Keratinocyte (primary cell): ENCODE measurements at regions not wholly inside any gene's neighbourhood (a gene's known extent, or its start where the extent isn't known, plus 50 kb on each side); places are given as distances from the start of the nearest gene placed in this dataset.

ENCODE experiments used
- EZH2 ChIP-seq: IDR thresholded peaks from one replicate; pipeline ENCODE4 v1.6.1; 2012; ENCODE audit warnings: inconsistent platforms, mild to moderate bottlenecking, low read length, moderate library complexity
- TF ChIP-seq, protein P1 (sequence below), 3 experiments: IDR thresholded peaks in 1 of 3; conservative IDR thresholded peaks in 1 of 3; optimal IDR thresholded peaks in 1 of 3; 2 replicates in 2 of 3; 3 replicates in 1 of 3; pipeline versions ENCODE3 to v1.5.1; 2011; ENCODE audit warnings: low read length in 3 of 3, mild to moderate bottlenecking in 3 of 3, moderate library complexity in 2 of 3, control low read depth in 1 of 3, inconsistent platforms in 1 of 3; ENCODE audit not compliant: insufficient read depth in 2 of 3; ENCODE audit errors: extremely low read depth in 1 of 3

DNA sequence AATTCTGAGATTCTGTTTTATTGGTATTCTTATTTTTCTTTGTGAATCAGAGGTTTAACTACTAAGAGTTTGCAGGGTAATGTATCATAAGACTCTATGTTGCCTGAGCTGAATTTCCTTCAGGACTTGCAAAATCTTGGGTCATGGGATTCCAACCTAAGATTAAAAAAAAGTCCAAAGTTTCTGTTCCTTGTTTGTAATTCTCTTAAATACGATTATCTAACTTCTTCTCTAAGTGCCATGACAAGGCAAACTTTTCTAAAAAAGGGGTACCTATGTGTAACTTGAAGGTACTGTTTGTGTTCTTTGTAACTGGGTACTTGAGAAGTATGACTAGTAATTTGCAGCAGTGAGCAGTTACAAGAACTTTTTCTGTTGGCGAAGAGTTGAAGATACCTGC lies 181.3 kb upstream of the ZEB2 start:
- TF ChIP-seq, protein P1, sequence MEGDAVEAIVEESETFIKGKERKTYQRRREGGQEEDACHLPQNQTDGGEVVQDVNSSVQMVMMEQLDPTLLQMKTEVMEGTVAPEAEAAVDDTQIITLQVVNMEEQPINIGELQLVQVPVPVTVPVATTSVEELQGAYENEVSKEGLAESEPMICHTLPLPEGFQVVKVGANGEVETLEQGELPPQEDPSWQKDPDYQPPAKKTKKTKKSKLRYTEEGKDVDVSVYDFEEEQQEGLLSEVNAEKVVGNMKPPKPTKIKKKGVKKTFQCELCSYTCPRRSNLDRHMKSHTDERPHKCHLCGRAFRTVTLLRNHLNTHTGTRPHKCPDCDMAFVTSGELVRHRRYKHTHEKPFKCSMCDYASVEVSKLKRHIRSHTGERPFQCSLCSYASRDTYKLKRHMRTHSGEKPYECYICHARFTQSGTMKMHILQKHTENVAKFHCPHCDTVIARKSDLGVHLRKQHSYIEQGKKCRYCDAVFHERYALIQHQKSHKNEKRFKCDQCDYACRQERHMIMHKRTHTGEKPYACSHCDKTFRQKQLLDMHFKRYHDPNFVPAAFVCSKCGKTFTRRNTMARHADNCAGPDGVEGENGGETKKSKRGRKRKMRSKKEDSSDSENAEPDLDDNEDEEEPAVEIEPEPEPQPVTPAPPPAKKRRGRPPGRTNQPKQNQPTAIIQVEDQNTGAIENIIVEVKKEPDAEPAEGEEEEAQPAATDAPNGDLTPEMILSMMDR (optimal IDR thresholded peaks at IDR 0.05 in 1 of 3, IDR thresholded peaks at IDR 0.05 in 1 of 3, conservative IDR thresholded peaks at IDR 0.05 in 1 of 3; ENCODE audit: extremely low read depth in 1 of 3, insufficient read depth in 2 of 3, low read length in 3 of 3): no peak
- TF ChIP-seq EZH2: no peak
